Thyroid gland (tissue), 4 donors: ENCODE measurements at regions not wholly inside any gene's neighbourhood (a gene's known extent, or its start where the extent isn't known, plus 50 kb on each side); places are given as distances from the start of the nearest gene placed in this dataset.

Experiments
- DNase-seq, 2 donors: peaks; one replicate each; pipeline ENCODE4 v3.0.0-alpha.2; 2019
- H3K27ac ChIP-seq, 3 donors: fragments of 200-600 bp; sonication (generic); 1 replicate in 2 of 3; 2 replicates in 1 of 3; pipeline ENCODE4 v1.5.1; 2016 to 2019; ENCODE audit warnings: mild to moderate bottlenecking in 1 of 3, moderate library complexity in 1 of 3
- H3K27me3 ChIP-seq: fragments of 200-600 bp; sonication (generic); one replicate; pipeline ENCODE4 v1.5.1; 2019
- H3K36me3 ChIP-seq, 2 donors: fragments of 200-600 bp; sonication (generic); one replicate each; pipeline ENCODE4 v1.5.1; 2016 to 2019
- H3K4me1 ChIP-seq, 2 donors: fragments of 200-600 bp; sonication (generic); one replicate each; pipeline ENCODE4 v1.5.1; 2017 to 2019
- H3K4me3 ChIP-seq, 3 donors: fragments of 200-600 bp; sonication (generic); replicated peaks in 1 of 3; 1 replicate in 2 of 3; 2 replicates in 1 of 3; pipeline ENCODE4 v1.5.1; 2016; ENCODE audit warnings: mild to moderate bottlenecking in 1 of 3
- H3K9me3 ChIP-seq: fragments of 200-600 bp; sonication (generic); one replicate; pipeline ENCODE4 v1.5.1; 2017
- CTCF ChIP-seq, 6 experiments: fragments of 200-600 bp in 3 of 6; fragments of 450-650 bp in 3 of 6; sonication (generic) in 3 of 6; IDR thresholded peaks; one replicate each; pipeline ENCODE4 v1.5.1; 2016 to 2019; ENCODE audit warnings: antibody characterized with exemption in 6 of 6, mild to moderate bottlenecking in 2 of 6, inconsistent platforms in 1 of 6, moderate library complexity in 1 of 6
- POLR2A ChIP-seq, 2 donors: fragments of 450-650 bp; IDR thresholded peaks; one replicate each; pipeline ENCODE4 v1.6.1; 2017; ENCODE audit warnings: antibody characterized with exemption in 2 of 2, mild to moderate bottlenecking in 2 of 2, moderate library complexity in 1 of 2
- WGBS, 2 donors: methylation state at CpG; one replicate each; pipeline ENCODE4 v1.1.5; 2017; 5-methylcytosine and 5-hydroxymethylcytosine counted together
- intact Hi-C: fragments of 100-400 bp; cut with DNase I; formaldehyde crosslinking; loops from one replicate; pipeline ENCODE4 v1.15.1; 2023

DNA sequence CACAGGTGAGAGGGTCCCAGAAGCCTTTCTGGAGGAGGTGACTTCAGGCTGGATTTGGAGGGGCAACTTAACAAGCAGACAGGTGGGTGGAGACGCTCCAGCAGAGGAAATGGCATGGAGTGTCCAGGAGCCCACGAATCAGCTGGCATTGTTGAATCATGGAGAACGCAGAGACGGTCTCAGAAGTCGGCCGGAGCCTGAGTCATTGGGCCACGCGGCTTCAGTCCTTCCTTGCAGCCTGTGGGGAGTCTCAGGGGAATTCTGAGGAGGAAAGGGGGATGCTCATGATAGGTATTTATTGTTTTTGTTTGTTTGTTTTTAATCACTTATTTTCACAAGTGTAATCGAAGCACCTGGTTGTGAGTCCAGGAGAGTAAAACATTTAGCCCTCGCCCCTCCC, 184.6 kb upstream of the HDAC4 start:
- TF ChIP-seq POLR2A (IDR thresholded peaks at IDR 0.05) (no peak), CTCF (IDR thresholded peaks at IDR 0.05) (no peak)
- Histone ChIP-seq H3K27me3 (no peaks in the 10 kb centered on the region), H3K27ac (no peak overlapping the region), H3K4me1 (no peaks in the 10 kb centered on the region), H3K4me3 (no peak overlapping the region), H3K9me3 (no peaks in the 10 kb centered on the region), H3K36me3 (no peaks in the 10 kb centered on the region)
- intact Hi-C loops, result no loop called here
- no peak for DNase-seq
- 73 to 76% methylated on average over 10 of the region's 10 CpGs for WGBS, 2 donors

- DNase-seq, result no peak
- intact Hi-C loops, result no loop called here
- Histone ChIP-seq H3K4me1 (no peaks in the 10 kb centered on the region), H3K27ac (no peak overlapping the region), H3K27me3 (no peaks in the 10 kb centered on the region), H3K36me3 (no peaks in the 10 kb centered on the region), H3K4me3 (no peak overlapping the region), H3K9me3 (no peaks in the 10 kb centered on the region)
- WGBS, 2 donors, result 85 to 90% methylated on average over 3 of the region's 3 CpGs
- TF ChIP-seq POLR2A (IDR thresholded peaks at IDR 0.05) (no peak), CTCF (IDR thresholded peaks at IDR 0.05) (no peak)
These were observed 184.2 kb upstream of the HDAC4 start for GRCh38 chr2:239584986-239585385.

- 92 to 96% methylated on average over 18 to 30 of the region's 31 CpGs for WGBS, 2 donors
- no peak for DNase-seq
- Histone ChIP-seq H3K4me3 (no peak overlapping the region), H3K9me3 (no peaks in the 10 kb centered on the region), H3K27me3 (no peaks in the 10 kb centered on the region), H3K27ac (no peak overlapping the region), H3K4me1 (no peaks in the 10 kb centered on the region), H3K36me3 (no peaks in the 10 kb centered on the region)
- intact Hi-C loops, result no loop called here
- TF ChIP-seq POLR2A (IDR thresholded peaks at IDR 0.05), result no peak
These were observed 183.3 kb upstream of the HDAC4 start for GRCh38 chr2:239583879-239584859.

GRCh38 chr2:239583171-239583878, 182.5 kb upstream of the HDAC4 start:
- TF ChIP-seq CTCF (IDR thresholded peaks at IDR 0.05), result no peak
- TF ChIP-seq POLR2A (IDR thresholded peaks at IDR 0.05), result no peak
- Histone ChIP-seq H3K9me3 (no peaks in the 10 kb centered on the region), H3K4me1 (no peaks in the 10 kb centered on the region), H3K4me3 (no peak overlapping the region), H3K27me3 (no peaks in the 10 kb centered on the region), H3K36me3 (no peaks in the 10 kb centered on the region), H3K27ac (no peak overlapping the region)
- no peak for DNase-seq
- intact Hi-C loops, result no loop called here
- WGBS, 2 donors, result 89 to 92% methylated on average over 19 of the region's 21 CpGs

- H3K4me1 ChIP-seq, result no peaks in the 10 kb centered on the region
- H3K9me3 ChIP-seq, result no peaks in the 10 kb centered on the region
- DNase-seq, result no peak
- no peaks in the 10 kb centered on the region for H3K36me3 ChIP-seq
- no peak for TF ChIP-seq POLR2A (IDR thresholded peaks at IDR 0.05)
- no peak for TF ChIP-seq CTCF (IDR thresholded peaks at IDR 0.05)
- H3K27me3 ChIP-seq, result no peaks in the 10 kb centered on the region
- H3K4me3 ChIP-seq, result no peak overlapping the region
- WGBS, 2 donors, result 81 to 84% methylated on average over 6 of the region's 6 CpGs
- H3K27ac ChIP-seq, result no peak overlapping the region
- intact Hi-C loops, result no loop called here
These were observed 181.7 kb upstream of the HDAC4 start for GRCh38 chr2:239582476-239582875.
